Vagina (tissue), 2 donors: ENCODE measurements at regions not wholly inside any gene's neighbourhood (a gene's known extent, or its start where the extent isn't known, plus 50 kb on each side); places are given as distances from the start of the nearest gene placed in this dataset.

Experiments
- POLR2A ChIP-seq, 2 donors: fragments of 450-650 bp; IDR thresholded peaks; one replicate each; pipeline ENCODE4 v1.6.1; 2017; ENCODE audit warnings: antibody characterized with exemption in 2 of 2, mild to moderate bottlenecking in 2 of 2, moderate library complexity in 2 of 2
- POLR2AphosphoS5 ChIP-seq, 2 donors: sonication (generic); formaldehyde crosslinking; IDR thresholded peaks; one replicate each; pipeline ENCODE4 v1.9.0; 2017; ENCODE audit warnings: antibody characterized with exemption in 2 of 2, mild to moderate bottlenecking in 2 of 2, low read depth in 1 of 2; ENCODE audit not compliant: insufficient read depth in 1 of 2
- TF ChIP-seq, protein P1 (sequence below), 3 experiments: fragments of 450-650 bp in 2 of 3; fragments of 200-600 bp in 1 of 3; sonication (generic) in 1 of 3; IDR thresholded peaks; one replicate each; pipeline ENCODE4 v1.5.1; 2017 to 2019; ENCODE audit warnings: antibody characterized with exemption in 3 of 3, mild to moderate bottlenecking in 2 of 3, moderate library complexity in 2 of 3

DNA sequence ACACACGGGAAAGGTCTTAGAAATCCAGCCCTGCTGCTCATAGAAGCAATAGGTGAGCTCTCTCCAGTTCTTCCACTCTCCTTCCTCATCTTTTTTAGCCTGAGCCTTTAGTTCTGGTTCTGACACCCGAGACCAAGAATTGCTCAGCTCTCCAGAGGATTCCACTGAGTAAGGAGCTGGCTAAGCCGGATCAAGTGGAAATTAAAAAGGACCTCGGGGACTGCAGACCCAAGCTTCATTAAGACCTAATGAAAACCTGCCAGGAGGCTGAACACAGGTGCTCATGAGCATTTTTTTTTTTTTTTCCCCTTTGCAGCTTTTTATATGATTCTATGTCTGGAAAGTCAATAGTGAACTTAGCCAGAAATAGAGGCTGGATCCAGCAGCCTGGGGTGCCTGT is 1176.0 kb upstream of the AUTS2 start:
- TF ChIP-seq, protein P1, sequence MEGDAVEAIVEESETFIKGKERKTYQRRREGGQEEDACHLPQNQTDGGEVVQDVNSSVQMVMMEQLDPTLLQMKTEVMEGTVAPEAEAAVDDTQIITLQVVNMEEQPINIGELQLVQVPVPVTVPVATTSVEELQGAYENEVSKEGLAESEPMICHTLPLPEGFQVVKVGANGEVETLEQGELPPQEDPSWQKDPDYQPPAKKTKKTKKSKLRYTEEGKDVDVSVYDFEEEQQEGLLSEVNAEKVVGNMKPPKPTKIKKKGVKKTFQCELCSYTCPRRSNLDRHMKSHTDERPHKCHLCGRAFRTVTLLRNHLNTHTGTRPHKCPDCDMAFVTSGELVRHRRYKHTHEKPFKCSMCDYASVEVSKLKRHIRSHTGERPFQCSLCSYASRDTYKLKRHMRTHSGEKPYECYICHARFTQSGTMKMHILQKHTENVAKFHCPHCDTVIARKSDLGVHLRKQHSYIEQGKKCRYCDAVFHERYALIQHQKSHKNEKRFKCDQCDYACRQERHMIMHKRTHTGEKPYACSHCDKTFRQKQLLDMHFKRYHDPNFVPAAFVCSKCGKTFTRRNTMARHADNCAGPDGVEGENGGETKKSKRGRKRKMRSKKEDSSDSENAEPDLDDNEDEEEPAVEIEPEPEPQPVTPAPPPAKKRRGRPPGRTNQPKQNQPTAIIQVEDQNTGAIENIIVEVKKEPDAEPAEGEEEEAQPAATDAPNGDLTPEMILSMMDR (IDR thresholded peaks at IDR 0.05), result no peak
- TF ChIP-seq POLR2AphosphoS5 (IDR thresholded peaks at IDR 0.05; ENCODE audit: insufficient read depth in 1 of 2, low read depth in 1 of 2), result no peak
- no peak for TF ChIP-seq POLR2A (IDR thresholded peaks at IDR 0.05)
